A549 (cell line): ENCODE measurements at regions not wholly inside any gene's neighbourhood (a gene's known extent, or its start where the extent isn't known, plus 50 kb on each side); places are given as distances from the start of the nearest gene placed in this dataset.

Experiments used
- BCL3 ChIP-seq: fragments of >200 bp; sonication (Bioruptor Twin); formaldehyde crosslinking; IDR thresholded peaks from 3 replicates; pipeline ENCODE4 v1.6.1; 2016
- CBX2 ChIP-seq: fragments of 200-600 bp; sonication (generic); IDR thresholded peaks from 2 replicates; pipeline ENCODE4 v1.6.1; 2016; ENCODE audit warnings: low read depth, mild to moderate bottlenecking, borderline replicate concordance
- CEBPB ChIP-seq, 2 experiments: fragments of >200 bp in 1 of 2; sonication (Bioruptor Twin) in 1 of 2; formaldehyde crosslinking in 1 of 2; IDR thresholded peaks; 2 replicates each; pipeline ENCODE4 v1.6.1; 2012 to 2016
- CTCF ChIP-seq: fragments of >200 bp; sonication (Bioruptor Twin); formaldehyde crosslinking; IDR thresholded peaks from 3 replicates; pipeline ENCODE4 v1.5.1; 2016
- HOXA7 ChIP-seq: fragments of 250-450 bp; sonication (Bioruptor Pico); IDR thresholded peaks from 2 replicates; pipeline ENCODE4 v1.5.0; 2020; ENCODE audit warnings: mild to moderate bottlenecking, moderate library complexity
- HOXB13 ChIP-seq: fragments of 250-450 bp; sonication (Bioruptor Pico); IDR thresholded peaks from 2 replicates; pipeline ENCODE4 v1.5.0; 2020; ENCODE audit warnings: low read depth, mild to moderate bottlenecking, moderate library complexity
- HOXB5 ChIP-seq: fragments of 250-450 bp; sonication (Bioruptor Pico); IDR thresholded peaks from 2 replicates; pipeline ENCODE4 v1.5.0; 2020; ENCODE audit warnings: mild to moderate bottlenecking, moderate library complexity
- JUNB ChIP-seq: fragments of >200 bp; sonication (Bioruptor Twin); formaldehyde crosslinking; IDR thresholded peaks from 2 replicates; pipeline ENCODE4 v1.6.1; 2016
- MAX ChIP-seq: IDR thresholded peaks from 2 replicates; pipeline ENCODE4 v1.6.1; 2012
- NR3C1 ChIP-seq: fragments of >200 bp; sonication (Bioruptor Twin); formaldehyde crosslinking; IDR thresholded peaks from 3 replicates; pipeline ENCODE4 v1.6.1; 2017
- POLR2A ChIP-seq: IDR thresholded peaks from 2 replicates; pipeline ENCODE4 v1.6.1; 2012; ENCODE audit warnings: mild to moderate bottlenecking, low read length
- REST ChIP-seq: fragments of 200-600 bp; sonication (generic); IDR thresholded peaks from 2 replicates; pipeline ENCODE4 v1.6.1; 2016; ENCODE audit warnings: antibody characterized with exemption, mild to moderate bottlenecking, moderate library complexity
- SMC3 ChIP-seq: fragments of >200 bp; sonication (Bioruptor Twin); formaldehyde crosslinking; IDR thresholded peaks from 3 replicates; pipeline ENCODE4 v1.6.1; 2018; ENCODE audit warnings: inconsistent platforms
- ZSCAN20 ChIP-seq: fragments of 250-450 bp; sonication (Bioruptor Pico); IDR thresholded peaks from 2 replicates; pipeline ENCODE4 v1.8.0; 2022; ENCODE audit warnings: mild to moderate bottlenecking, moderate library complexity

GRCh38 chr2:6394276-6394675 is 471.4 kb downstream of the CMPK2 start:
- no peak for TF ChIP-seq JUNB
- no peak for TF ChIP-seq CTCF
- no peak for TF ChIP-seq HOXB13 (CRISPR knock-in tag)
- no peak for TF ChIP-seq HOXB5 (CRISPR knock-in tag)
- no peak for TF ChIP-seq POLR2A
- TF ChIP-seq NR3C1: no peak
- no peak for TF ChIP-seq ZSCAN20
- TF ChIP-seq CEBPB (IDR thresholded peaks at IDR 0.05): no peak
- TF ChIP-seq SMC3: no peak
- no peak for TF ChIP-seq MAX
- no peak for TF ChIP-seq CBX2
- no peak for TF ChIP-seq BCL3
- TF ChIP-seq HOXA7 (CRISPR knock-in tag): no peak
- no peak for TF ChIP-seq REST
